Ishikawa (cell line): ENCODE measurements at regions not wholly inside any gene's neighbourhood (a gene's known extent, or its start where the extent isn't known, plus 50 kb on each side); places are given as distances from the start of the nearest gene placed in this dataset.

ENCODE experiments used
- CEBPB ChIP-seq: IDR thresholded peaks from 2 replicates; pipeline ENCODE4 v1.6.1; 2012
- EP300 ChIP-seq: IDR thresholded peaks from 2 replicates; pipeline ENCODE4 v1.6.1; 2012; ENCODE audit warnings: borderline replicate concordance
- RAD21 ChIP-seq: IDR thresholded peaks from 2 replicates; pipeline ENCODE4 v1.6.1; 2012; ENCODE audit warnings: low read depth
- TAF1 ChIP-seq: IDR thresholded peaks from 2 replicates; pipeline ENCODE4 v1.6.1; 2012; ENCODE audit warnings: low read depth, mild to moderate bottlenecking
- TEAD4 ChIP-seq: IDR thresholded peaks from 2 replicates; pipeline ENCODE4 v1.6.1; 2012
- YY1 ChIP-seq: IDR thresholded peaks from 2 replicates; pipeline ENCODE4 v1.6.1; 2012; ENCODE audit warnings: low read depth

GRCh38 chr15:95277266-95277665 is 1045.9 kb downstream of the MCTP2 start:
- TF ChIP-seq YY1 (no peak), TAF1 (no peak), RAD21 (no peak), TEAD4 (no peak), EP300 (no peak), CEBPB (no peak)
